Stimulated activated naive CD8-positive, alpha-beta T cell treated with anti-CD3 and anti-CD28 coated beads, Interleukin-15, Interleukin-2, amounts not matched to agents 100 ng/mL and 50 ng/mL, for 24 hours (primary cell): ENCODE measurements at regions not wholly inside any gene's neighbourhood (a gene's known extent, or its start where the extent isn't known, plus 50 kb on each side); places are given as distances from the start of the nearest gene placed in this dataset.
"Not testable (repeated sequence)": the region's sequence is repeated elsewhere in the genome, so short reads cannot be mapped to it uniquely, and the experiment has no call there.

ENCODE experiments used
- H3K27ac Mint-ChIP-seq: one replicate; pipeline ENCODE4 v1.8.0; 2021; ENCODE audit warnings: mild to moderate bottlenecking, mixed read lengths
- H3K27me3 Mint-ChIP-seq: one replicate; pipeline ENCODE4 v1.8.0; 2021; ENCODE audit warnings: mixed read lengths
- H3K36me3 Mint-ChIP-seq: one replicate; pipeline ENCODE4 v1.8.0; 2021; ENCODE audit warnings: low read depth, mixed read lengths
- H3K4me1 Mint-ChIP-seq: one replicate; pipeline ENCODE4 v1.8.0; 2021; ENCODE audit warnings: low read depth, mixed read lengths
- H3K4me3 Mint-ChIP-seq: one replicate; pipeline ENCODE4 v1.8.0; 2021; ENCODE audit warnings: mild to moderate bottlenecking, mixed read lengths
- H3K9me3 Mint-ChIP-seq: one replicate; pipeline ENCODE4 v1.8.0; 2021; ENCODE audit warnings: mixed read lengths

DNA sequence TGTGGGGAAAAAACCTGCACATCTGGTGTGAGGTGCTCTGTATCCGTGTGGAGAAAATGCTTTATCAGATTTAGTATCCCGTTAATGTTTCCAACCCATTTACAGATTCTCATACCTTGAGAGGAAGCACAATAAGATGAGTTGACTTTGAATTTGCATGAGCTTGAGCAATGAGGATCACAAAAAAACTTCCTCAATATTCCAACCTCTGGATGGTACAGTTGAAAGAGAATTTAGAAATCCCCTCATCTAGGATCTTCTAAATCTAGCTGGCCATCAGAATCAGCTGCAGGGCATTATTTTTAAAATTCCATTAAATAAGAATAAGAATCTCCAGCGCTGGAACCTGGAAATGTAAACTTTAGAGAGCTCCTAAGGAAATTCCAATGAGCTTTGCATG is 82.5 kb upstream of the NR5A2 start:
- H3K4me3 Mint-ChIP-seq, result no peak overlapping the region
- H3K27ac Mint-ChIP-seq, result no peak overlapping the region
- H3K27me3 Mint-ChIP-seq, result peaks cover 44% of the 10 kb centered on the region
- no peaks in the 10 kb centered on the region for H3K9me3 Mint-ChIP-seq
- peaks cover 20% of the 10 kb centered on the region for H3K4me1 Mint-ChIP-seq
- H3K36me3 Mint-ChIP-seq, result no peaks in the 10 kb centered on the region

DNA sequence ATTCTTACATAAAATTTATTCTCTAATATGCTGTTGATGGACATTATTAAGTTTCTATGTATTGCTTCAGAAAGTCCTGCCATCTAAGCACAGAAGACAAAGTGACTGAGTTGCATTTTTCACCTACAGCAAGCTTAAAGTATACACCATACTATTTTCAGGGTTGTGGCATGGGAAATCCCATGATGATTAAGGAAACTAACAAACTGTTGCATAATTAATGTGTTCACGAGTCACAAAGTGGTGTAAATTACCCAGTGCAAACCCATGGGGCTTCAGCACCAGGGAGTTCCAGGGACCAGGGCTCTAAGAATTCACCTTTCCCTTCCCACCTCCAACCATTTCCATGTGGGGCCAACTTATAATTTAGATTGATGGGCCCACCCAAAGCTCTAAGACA is 81.9 kb upstream of the NR5A2 start:
- H3K27me3 Mint-ChIP-seq, result peaks cover 44% of the 10 kb centered on the region
- no peak overlapping the region for H3K27ac Mint-ChIP-seq
- H3K9me3 Mint-ChIP-seq, result no peaks in the 10 kb centered on the region
- H3K4me3 Mint-ChIP-seq, result no peak overlapping the region
- peaks cover 18% of the 10 kb centered on the region for H3K4me1 Mint-ChIP-seq
- H3K36me3 Mint-ChIP-seq, result no peaks in the 10 kb centered on the region

DNA sequence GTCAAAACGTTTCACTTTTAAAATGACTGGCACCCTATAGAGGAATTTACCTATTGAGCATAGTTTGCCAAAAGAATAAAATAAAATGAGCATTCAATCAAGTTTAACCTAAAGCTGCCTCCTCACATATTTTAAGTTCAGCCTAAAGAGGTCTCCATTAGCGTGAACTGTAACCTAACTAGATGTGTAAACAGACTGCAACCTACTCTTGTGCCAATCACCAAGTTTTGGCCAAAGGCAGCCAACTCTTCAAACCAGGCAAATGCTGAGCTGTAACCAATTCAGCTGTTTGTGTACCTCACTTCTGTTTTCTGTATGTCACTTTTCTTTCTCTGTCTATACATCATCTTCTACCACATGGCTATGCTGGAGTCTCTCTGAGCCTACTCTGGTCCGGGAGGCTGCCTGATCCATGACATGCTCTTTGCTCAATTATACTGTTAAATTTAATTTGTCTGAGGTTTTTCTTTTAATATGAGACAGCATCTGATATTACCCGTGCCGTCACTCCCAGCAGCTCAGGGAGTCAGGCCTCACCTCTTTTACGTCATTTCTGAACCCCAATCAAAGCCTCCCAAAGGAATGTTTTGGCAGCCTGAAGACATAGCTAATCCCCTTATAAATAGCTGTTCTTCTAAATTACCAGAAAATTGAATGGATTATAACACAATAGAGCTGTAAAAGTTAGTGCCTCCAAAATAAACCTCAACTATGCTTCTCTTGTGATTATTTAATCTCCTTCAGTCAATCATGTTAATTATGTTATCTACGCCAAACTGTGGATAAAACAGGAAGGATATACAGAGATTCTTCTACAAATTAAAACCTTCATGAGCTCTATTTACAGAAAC is 81.0 kb upstream of the NR5A2 start:
- Mint-ChIP-seq H3K27ac (no peak overlapping the region), H3K9me3 (no peaks in the 10 kb centered on the region), H3K27me3 (peaks cover 50% of the 10 kb centered on the region), H3K4me1 (peaks cover 9% of the 10 kb centered on the region), H3K36me3 (no peaks in the 10 kb centered on the region), H3K4me3 (no peak overlapping the region)

DNA sequence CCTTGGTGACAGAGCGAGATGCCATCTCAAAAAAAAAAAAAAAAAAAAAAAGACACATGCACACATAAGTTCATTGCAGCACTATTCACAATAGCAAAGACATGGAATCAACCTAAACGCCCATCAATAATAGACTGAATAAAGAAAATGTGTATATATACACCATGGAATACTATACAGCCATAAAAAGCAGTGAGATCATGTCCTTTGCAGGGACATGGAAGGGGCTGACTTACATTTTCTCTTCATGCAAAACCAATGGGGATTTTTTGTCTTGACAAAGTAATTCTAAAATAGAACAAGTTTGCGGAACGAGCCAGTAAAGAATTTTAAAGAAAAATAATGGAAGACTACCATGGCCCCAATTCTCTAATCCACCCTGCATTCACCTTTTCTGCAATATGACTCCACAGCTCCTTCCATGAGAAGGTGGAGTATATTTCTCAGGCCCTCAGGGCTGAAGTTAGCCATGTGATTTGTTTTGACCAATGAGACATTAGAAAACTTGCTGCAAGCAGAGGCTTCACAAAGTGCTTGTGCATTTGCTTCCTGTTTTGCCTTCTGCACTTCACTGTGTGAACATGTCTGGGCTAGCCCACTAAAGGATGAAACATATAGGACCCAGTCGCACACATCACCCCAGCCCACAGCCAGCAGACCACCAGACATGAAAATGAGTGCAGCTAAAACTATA is 78.8 kb upstream of the NR5A2 start:
- Mint-ChIP-seq H3K36me3 (no peaks in the 10 kb centered on the region), H3K9me3 (no peaks in the 10 kb centered on the region), H3K4me1 (no peaks in the 10 kb centered on the region), H3K27ac (no peak overlapping the region), H3K4me3 (no peak overlapping the region), H3K27me3 (peaks cover 57% of the 10 kb centered on the region)

DNA sequence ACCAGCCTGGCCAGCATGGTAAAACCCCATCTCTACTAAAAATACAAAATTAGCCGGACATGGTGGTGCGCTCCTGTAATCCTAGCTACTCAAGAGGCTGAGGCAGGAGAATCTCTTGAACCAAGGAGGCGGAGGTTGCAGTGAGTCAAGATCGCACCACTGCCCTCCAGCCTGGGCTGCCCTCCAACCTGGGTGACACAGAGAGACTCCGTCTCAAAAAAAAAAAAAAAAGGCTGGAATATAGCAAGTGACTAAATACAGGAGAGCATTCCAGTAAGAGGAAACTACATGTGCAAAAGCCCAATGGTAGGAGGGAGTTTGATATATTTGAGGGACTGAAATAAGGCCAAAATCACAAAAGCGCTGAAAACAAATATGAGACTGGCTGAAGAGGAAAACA is 76.5 kb upstream of the NR5A2 start:
- H3K4me1 Mint-ChIP-seq, H3K4me3 Mint-ChIP-seq, H3K9me3 Mint-ChIP-seq, H3K36me3 Mint-ChIP-seq, H3K27ac Mint-ChIP-seq: not testable (repeated sequence)
- H3K27me3 Mint-ChIP-seq, result peaks cover 50% of the 10 kb centered on the region

DNA sequence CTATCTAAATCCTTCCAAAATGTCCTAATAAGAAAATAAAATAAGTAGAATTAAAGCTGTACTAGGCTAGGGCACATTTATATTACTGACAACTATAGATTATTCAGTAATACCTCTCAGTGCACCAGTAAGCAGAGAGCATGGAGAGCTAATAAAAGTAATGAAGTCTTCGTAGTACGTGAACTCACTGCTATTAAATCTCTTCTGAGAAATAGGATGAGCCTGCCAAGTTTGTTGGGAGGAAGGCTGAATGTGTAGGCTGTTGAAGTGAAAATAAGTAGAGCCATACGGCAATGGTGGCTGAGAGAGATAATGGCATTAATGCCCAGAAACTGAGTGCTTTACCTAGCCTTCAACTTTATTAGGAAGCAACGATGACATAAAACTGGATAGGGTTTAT is 73.9 kb upstream of the NR5A2 start:
- H3K27ac Mint-ChIP-seq, result no peak overlapping the region
- H3K36me3 Mint-ChIP-seq, result no peaks in the 10 kb centered on the region
- H3K27me3 Mint-ChIP-seq, result peaks cover 45% of the 10 kb centered on the region
- no peak overlapping the region for H3K4me3 Mint-ChIP-seq
- no peaks in the 10 kb centered on the region for H3K9me3 Mint-ChIP-seq
- H3K4me1 Mint-ChIP-seq, result no peaks in the 10 kb centered on the region

DNA sequence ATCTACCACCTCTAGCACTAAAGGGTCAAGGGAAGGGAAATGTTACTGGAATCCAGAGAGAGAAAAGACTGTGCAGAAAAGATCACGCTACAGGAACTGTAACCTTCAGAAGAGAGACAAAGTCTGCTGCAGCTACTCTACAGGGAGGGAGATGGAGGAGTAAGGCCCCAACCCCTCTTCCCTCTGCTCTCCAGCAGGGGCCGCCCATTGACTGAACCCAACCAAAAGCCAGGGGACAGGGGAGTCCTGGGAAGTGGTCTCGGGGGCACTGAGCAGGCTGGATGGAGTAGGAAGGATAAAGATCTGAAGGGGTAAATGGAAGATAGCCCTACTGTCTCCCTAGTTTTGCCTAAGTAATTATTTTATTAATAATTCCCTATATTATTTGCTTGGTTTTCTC is 72.8 kb upstream of the NR5A2 start:
- H3K4me1 Mint-ChIP-seq, result no peaks in the 10 kb centered on the region
- no peaks in the 10 kb centered on the region for H3K36me3 Mint-ChIP-seq
- peaks cover 44% of the 10 kb centered on the region for H3K27me3 Mint-ChIP-seq
- no peak overlapping the region for H3K4me3 Mint-ChIP-seq
- no peaks in the 10 kb centered on the region for H3K9me3 Mint-ChIP-seq
- H3K27ac Mint-ChIP-seq, result no peak overlapping the region

DNA sequence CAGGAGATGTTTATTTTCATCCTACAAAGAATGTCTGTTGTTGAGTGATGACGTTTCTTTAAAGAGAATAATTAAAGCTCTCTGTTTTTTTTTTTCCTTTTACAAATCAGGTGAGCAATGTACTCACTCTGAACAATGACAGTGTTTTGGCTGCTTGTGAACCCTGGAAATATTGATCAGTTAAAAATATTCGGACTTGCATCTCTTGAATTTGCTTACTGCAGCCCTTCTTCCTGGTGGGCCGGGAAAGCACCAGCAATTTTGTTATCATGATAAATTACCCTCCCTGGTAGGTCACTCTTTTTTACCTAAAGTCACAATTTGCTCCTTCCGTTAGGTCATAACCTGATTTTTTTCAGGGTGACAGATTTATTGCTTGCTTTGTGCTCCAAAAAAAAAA is 72.3 kb upstream of the NR5A2 start:
- no peaks in the 10 kb centered on the region for H3K36me3 Mint-ChIP-seq
- H3K4me3 Mint-ChIP-seq, result no peak overlapping the region
- peaks cover 44% of the 10 kb centered on the region for H3K27me3 Mint-ChIP-seq
- H3K9me3 Mint-ChIP-seq, result no peaks in the 10 kb centered on the region
- H3K4me1 Mint-ChIP-seq, result no peaks in the 10 kb centered on the region
- H3K27ac Mint-ChIP-seq, result no peak overlapping the region

DNA sequence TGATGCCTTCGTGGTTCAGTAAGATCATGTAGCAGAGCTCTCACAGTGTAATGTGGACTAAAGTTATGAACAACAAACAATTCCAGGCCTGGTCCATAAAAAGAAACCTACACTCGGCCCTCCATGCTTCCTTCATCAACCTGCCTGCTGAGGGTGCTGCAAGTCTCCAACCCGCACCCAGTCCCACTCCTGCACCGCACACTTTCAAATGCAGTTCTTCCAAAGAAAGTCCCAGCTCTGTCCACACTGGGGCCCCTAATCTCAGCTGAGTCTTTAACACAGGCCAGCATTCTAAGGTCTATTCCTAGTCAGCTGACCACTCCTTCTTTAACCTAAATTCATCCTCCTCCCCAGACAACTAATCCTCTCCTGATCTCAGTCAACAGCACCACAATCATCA is 71.5 kb upstream of the NR5A2 start:
- peaks cover 43% of the 10 kb centered on the region for H3K27me3 Mint-ChIP-seq
- no peaks in the 10 kb centered on the region for H3K36me3 Mint-ChIP-seq
- no peak overlapping the region for H3K27ac Mint-ChIP-seq
- no peaks in the 10 kb centered on the region for H3K4me1 Mint-ChIP-seq
- H3K4me3 Mint-ChIP-seq, result no peak overlapping the region
- H3K9me3 Mint-ChIP-seq, result no peaks in the 10 kb centered on the region

DNA sequence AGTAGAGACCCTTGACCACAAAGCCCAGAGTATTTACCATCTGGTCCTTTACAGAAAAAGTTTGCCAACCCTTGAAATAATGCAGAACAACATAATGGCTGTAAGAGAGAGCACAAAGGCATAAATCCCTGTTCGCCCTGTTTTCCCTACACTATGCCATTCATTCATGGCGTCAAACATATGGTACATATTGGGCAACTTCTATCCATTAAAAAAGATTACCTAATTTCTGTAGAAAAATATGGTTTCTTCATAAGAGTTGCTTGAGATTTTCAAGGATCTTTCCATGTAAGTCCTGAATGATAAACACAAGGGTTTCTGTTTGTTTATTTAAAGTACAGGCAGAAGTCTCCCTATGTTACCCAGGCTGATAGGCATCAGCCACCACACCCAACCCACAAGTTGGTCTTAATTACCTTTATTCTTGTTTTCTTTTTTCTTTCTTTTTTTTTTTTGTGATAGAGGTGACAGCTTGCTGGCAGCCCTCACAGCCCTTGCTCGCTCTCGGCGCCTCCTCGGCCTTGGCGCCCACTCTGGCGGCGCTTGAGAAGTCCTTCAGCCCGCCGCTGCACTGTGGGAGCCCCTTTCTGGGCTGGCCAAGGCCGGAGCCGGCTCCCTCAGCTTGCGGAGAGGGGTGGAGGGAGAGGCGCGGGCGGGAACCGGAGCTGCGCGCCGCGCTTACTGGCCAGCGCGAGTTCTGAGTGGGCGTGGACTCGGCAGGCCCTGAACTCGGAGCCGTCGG is 68.3 kb upstream of the NR5A2 start:
- Mint-ChIP-seq H3K36me3 (no peaks in the 10 kb centered on the region), H3K9me3 (no peaks in the 10 kb centered on the region), H3K27me3 (peaks cover 40% of the 10 kb centered on the region), H3K4me1 (no peaks in the 10 kb centered on the region), H3K27ac (no peak overlapping the region), H3K4me3 (no peak overlapping the region)

DNA sequence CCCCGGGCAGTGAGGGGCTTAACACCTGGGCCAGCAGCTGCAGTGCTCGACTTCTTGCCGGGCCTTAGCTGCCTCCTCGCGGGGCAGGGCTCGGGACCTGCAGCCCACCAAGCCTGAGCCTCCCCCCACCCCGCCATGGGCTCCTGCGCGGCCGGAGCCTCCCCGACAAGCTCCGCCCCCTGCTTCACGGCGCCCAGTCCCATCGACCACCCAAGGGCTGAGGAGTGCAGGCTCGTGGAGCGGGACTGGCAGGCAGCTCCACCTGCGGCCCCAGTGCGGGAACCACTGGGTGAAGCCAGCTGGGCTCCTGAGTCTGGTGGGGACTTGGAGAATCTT is 67.8 kb upstream of the NR5A2 start:
- Mint-ChIP-seq H3K27ac (no peak overlapping the region), H3K27me3 (peaks cover 40% of the 10 kb centered on the region), H3K4me1 (no peaks in the 10 kb centered on the region), H3K9me3 (no peaks in the 10 kb centered on the region), H3K4me3 (no peak overlapping the region), H3K36me3 (no peaks in the 10 kb centered on the region)

DNA sequence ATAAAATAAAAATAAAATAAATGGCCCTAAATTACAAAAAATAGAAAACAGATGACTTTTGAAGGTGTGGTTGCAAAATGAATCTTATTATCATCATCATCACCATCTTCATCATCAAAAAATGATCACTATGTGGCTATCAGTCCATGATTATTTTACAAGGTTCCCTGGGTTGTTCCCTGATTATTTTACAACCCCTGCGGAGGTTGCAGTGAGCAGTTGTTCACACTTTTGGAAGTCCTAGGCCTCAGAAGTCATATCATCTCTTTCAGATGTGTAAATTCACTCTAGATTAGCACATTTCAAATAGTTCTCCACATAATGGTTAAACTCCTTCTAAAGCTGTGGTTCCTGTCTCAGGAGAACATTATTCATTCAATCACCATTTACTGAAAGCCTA is 57.4 kb upstream of the NR5A2 start:
- Mint-ChIP-seq H3K36me3 (no peaks in the 10 kb centered on the region), H3K9me3 (no peaks in the 10 kb centered on the region)

DNA sequence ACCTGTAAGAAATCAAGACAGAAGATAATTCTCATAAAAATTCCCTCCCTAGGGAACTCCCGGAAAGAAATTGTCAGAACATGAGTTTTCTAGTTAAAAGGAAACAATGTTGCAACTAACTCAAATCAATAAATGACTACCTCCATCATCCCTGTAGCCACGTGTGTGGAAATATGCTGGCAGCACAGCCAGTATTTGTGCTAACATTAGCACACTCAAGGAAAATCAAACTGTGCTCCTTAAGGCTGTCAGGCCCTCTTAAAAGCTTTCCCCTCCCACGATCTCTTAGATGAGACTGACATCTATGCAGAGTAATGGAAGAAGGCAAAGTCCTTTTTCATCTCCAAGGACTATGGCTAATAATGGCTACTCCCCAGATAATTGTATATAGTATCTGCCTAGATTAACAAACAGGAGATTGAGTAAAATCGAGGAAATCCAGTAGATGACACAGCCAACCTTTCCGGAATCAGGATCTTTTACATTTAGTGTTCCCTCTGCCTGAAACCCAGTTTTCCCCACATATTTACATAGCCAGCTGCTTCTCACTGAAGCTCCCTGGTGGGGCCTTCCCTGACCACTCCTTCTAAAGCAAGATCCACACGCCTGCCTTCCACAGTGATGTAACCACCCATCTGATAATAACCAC is 50.9 kb upstream of the NR5A2 start:
- no peak overlapping the region for H3K4me3 Mint-ChIP-seq
- H3K27me3 Mint-ChIP-seq, result peaks cover 26% of the 10 kb centered on the region
- no peaks in the 10 kb centered on the region for H3K36me3 Mint-ChIP-seq
- no peaks in the 10 kb centered on the region for H3K9me3 Mint-ChIP-seq
- no peaks in the 10 kb centered on the region for H3K4me1 Mint-ChIP-seq
- no peak overlapping the region for H3K27ac Mint-ChIP-seq

More for the DNA sequence above, 57.4 kb upstream of the NR5A2 start:
- H3K27me3 Mint-ChIP-seq, result peaks cover 22% of the 10 kb centered on the region
- no peak overlapping the region for H3K27ac Mint-ChIP-seq
- H3K4me1 Mint-ChIP-seq, result no peaks in the 10 kb centered on the region
- H3K4me3 Mint-ChIP-seq, result no peak overlapping the region
